Hepatocyte (in vitro differentiated cells): ENCODE measurements at regions not wholly inside any gene's neighbourhood (a gene's known extent, or its start where the extent isn't known, plus 50 kb on each side); places are given as distances from the start of the nearest gene placed in this dataset.

Source experiments
- EZH2 ChIP-seq: fragments of 200-600 bp; sonication (generic); IDR thresholded peaks from 2 replicates; pipeline ENCODE4 v1.6.1; 2016; ENCODE audit warnings: antibody characterized with exemption, mild to moderate bottlenecking, borderline replicate concordance
- TF ChIP-seq, protein P1 (sequence below): fragments of 200-600 bp; sonication (generic); IDR thresholded peaks from 2 replicates; pipeline ENCODE4 v1.5.1; 2016; ENCODE audit warnings: antibody characterized with exemption, mild to moderate bottlenecking; ENCODE audit not compliant: poor library complexity

DNA sequence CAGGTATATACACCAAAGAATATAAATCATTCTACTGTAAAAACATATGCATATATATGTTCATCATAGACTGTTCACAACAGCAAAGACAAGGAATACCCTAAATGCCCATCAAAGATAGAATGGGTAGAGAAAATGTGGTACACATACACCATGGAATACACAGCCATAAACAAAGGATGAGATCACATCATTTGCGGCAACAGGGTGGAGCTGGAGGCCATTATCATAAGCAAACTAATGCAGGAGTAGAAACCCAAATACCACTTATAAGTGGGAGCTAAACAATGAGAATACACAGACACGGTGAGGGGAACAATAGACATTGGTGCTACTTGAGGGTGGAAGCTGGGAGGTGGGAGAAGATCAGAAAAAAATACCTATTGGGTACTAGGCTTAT, 117.6 kb downstream of the COX7C start:
- TF ChIP-seq, protein P1, sequence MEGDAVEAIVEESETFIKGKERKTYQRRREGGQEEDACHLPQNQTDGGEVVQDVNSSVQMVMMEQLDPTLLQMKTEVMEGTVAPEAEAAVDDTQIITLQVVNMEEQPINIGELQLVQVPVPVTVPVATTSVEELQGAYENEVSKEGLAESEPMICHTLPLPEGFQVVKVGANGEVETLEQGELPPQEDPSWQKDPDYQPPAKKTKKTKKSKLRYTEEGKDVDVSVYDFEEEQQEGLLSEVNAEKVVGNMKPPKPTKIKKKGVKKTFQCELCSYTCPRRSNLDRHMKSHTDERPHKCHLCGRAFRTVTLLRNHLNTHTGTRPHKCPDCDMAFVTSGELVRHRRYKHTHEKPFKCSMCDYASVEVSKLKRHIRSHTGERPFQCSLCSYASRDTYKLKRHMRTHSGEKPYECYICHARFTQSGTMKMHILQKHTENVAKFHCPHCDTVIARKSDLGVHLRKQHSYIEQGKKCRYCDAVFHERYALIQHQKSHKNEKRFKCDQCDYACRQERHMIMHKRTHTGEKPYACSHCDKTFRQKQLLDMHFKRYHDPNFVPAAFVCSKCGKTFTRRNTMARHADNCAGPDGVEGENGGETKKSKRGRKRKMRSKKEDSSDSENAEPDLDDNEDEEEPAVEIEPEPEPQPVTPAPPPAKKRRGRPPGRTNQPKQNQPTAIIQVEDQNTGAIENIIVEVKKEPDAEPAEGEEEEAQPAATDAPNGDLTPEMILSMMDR: no peak
- no peak for TF ChIP-seq EZH2
